ACHN (cell line): ENCODE measurements at regions not wholly inside any gene's neighbourhood (a gene's known extent, or its start where the extent isn't known, plus 50 kb on each side); places are given as distances from the start of the nearest gene placed in this dataset.
"Not testable (repeated sequence)": the region's sequence is repeated elsewhere in the genome, so short reads cannot be mapped to it uniquely, and the experiment has no call there.

Experiments
- DNase-seq: peaks from one replicate; pipeline ENCODE4 v3.0.0-alpha.2; 2015
- in situ Hi-C: cut with HindIII; loops from 2 replicates; pipeline ENCODE4 v1.10.0; 2017; ENCODE audit warnings: low sequenced_read_pairs, low pct_ligation_motif_present, low pct_unique_long_range_greater_than_20kb

DNA sequence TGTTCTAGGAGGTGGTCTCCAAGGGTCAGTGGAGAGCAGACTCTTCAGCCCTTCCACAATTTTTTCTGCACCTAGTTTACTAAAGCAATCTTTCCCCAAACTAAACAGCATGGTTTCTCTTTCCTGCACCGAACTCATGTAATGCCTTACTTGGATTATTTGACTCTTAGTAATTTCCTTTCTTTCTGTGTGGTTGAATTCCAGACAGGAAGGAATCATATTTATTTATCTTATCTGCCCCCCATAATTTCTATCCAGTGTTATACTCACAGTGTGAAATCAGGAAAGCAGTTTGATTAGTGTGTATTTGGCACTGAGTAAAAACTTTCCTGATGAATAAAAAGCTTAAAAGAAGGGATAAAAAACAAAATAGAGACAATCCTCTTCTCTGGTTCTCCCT is 140.3 kb upstream of the STMND1 start:
- in situ Hi-C loops: no loop called here
- DNase-seq: no peak

GRCh38 chr6:16959789-16960188 is 142.1 kb upstream of the STMND1 start:
- in situ Hi-C loops: no loop called here

DNA sequence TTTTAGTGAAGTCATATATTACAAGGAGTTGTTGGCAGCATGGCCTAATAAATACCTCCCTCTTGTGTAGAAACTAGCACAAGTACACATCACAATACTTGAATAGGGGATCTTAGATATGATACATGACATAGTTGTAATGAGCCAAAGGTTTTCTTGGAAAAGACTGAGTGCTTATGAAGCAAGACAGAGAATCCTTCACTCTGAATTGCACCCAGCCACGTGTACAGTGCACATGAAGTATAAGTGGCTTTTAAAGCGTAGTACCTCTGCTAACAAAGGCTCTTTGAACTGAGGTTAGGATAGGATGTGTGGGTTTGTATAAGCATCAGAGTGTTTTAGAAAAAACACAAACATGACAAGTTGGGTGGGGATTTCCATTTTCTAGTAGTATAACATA is 145.5 kb upstream of the STMND1 start:
- in situ Hi-C loops: no loop called here
- DNase-seq: no peak

More at GRCh38 chr6:16959789-16960188, 142.1 kb upstream of the STMND1 start:
- DNase-seq: no peak

DNA sequence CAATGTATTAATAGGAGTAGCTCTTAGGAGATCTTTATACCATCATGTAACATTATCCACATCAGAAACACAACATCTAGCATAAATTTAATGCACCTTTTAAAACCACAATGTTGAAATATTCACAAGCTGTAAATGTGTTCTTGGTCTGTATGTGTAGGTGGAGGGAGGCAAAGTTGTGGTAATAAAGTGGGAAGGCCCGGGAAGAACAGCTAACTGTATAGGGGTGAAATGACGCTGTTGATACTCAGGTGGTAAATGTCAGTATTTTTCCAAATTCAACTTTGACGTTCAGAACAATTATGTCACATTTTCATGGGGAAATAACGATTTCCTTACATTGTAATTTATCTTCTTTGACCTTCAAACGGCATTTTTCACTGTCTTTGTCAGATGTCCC is 146.0 kb upstream of the STMND1 start:
- in situ Hi-C loops: no loop called here
- DNase-seq: no peak

DNA sequence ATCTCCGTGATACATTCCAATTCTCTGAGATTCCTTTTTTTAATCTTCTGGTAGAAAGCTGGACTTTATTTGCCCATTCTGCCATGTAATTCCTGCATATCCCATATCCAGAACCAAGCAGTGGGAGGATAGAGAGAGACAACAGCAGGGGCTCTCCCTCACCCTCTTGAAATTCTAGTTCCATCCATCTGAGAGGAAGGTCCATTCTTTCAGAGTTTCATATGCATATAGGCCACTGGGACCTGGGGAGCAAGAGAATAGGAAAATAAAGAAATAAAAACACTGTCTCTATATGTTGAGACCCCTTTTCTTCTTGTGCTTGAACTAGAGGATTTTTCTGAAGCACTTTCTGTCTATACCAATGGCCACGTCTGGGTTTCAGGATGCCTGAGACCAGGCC is 147.9 kb upstream of the STMND1 start:
- no peak for DNase-seq
- in situ Hi-C loops: no loop called here

DNA sequence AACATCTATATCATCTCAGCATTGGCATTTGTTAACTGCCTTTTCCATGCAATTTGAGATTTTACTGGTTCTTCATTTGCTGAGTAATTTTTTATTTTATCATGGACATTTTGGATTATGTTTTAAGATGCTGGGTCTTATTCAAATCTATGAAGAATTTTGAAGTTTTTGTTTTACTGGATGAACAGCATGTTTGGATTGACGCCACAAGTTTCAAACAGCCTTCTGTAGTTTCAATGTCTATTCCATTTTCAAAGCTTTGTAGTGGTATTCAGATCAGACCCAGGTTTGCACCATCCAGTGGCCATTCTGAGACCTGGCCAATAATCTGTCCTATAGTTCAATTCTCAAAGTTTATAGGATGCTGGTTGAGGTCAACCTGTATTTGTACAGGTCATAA is 148.4 kb upstream of the STMND1 start:
- no peak for DNase-seq
- in situ Hi-C loops: no loop called here

DNA sequence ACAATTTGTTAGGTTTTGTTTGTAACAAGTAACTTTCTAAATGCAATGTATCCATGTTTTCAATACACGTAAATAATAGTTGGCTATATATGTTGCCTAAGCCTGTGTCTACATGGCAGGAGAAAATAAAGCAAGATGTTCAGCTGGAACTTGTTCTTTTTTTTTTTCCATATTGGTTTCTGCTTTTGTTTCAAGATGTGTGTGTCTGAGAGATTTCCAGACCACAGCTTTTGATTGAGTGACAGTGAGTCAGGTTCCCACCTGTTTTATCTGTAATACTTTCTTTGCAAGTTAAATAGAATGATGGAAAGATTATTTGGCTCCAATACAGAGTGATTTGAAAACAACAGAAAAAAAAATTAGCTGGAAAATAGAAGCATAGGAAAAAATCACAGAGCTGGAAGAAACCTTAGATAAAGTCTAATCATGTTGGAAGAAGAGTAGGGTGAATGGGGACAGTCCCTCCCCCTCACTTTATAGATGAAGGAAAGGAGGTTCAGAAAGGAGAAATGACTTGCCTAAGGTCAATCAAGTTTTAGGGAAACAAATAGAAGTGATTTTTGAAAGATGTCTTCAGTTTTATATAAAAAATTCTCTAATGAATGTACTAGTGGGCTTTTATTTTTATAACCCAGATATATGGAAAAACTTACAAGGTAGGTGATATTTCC is 150.9 kb upstream of the STMND1 start:
- DNase-seq: no peak
- in situ Hi-C loops: no loop called here

- in situ Hi-C loops: no loop called here
Measured at GRCh38 chr6:16950302-16950701, 151.5 kb upstream of the STMND1 start.

GRCh38 chr6:16949716-16950115 is 152.1 kb upstream of the STMND1 start:
- in situ Hi-C loops: no loop called here
- DNase-seq: no peak

More at GRCh38 chr6:16950302-16950701, 151.5 kb upstream of the STMND1 start:
- DNase-seq: no peak

- DNase-seq: no peak
- in situ Hi-C loops: no loop called here
Measured at GRCh38 chr6:16948396-16948795, 153.5 kb upstream of the STMND1 start.

GRCh38 chr6:16947375-16948015 is 154.4 kb upstream of the STMND1 start:
- in situ Hi-C loops: no loop called here
- DNase-seq: no peak

DNA sequence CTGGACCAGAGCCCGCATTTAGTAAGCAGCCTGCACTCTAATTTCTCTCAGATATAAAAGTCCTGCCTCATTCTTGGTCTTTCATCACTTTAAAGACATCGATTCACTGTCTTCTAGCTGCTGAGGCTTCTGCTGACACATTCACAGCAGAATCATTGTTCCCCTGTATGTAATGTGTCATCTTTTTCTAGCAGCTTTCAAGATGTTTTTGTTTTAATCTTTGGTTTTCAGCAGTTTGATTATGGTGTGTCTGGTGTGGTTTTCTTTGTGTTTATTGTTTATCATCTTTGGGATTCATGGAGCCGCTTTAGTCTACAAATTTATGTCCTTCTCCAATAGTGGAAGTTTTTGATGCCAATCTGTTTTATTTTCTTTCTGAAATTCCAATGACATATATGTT is 157.3 kb upstream of the STMND1 start:
- no peak for DNase-seq
- in situ Hi-C loops: no loop called here

DNA sequence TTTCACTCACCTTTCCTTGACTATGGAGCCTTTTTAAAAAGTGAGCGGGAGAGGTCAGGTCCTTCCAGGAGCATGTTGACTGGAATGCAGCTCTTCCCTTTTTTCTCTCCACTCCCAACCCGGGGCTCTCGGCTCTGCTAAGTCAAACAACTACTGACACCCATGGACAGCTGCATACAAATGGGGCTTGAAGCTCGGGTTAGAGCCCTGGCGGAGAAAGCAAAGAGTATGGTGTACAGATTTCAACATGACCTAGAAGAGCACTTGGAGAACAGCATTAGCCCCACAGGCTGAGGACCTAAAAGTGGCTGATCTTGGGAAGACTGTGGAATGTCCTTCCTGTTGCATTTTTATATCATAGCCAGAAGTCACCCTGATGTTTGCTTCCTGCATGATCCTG is 162.0 kb upstream of the STMND1 start:
- DNase-seq: no peak
- in situ Hi-C loops: no loop called here

DNA sequence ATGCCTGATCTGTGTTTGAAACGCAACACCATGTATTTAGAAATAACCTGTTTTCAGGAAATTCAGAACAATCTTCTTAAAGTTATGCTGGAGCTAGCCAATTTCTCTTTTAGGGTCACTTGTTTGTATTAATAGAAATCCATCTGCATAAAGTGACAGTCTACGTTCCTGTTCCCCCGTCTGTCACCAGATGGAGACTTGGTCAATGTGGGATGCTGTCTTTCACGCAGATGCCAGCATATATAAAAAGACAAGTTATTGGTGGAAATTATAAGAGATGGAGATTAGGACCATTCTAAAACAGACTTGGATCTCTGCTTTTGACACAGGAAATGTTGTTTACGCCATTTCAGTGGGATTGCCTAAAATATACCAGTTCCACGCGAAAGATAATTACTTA is 162.5 kb upstream of the STMND1 start:
- in situ Hi-C loops: no loop called here
- DNase-seq: no peak

DNA sequence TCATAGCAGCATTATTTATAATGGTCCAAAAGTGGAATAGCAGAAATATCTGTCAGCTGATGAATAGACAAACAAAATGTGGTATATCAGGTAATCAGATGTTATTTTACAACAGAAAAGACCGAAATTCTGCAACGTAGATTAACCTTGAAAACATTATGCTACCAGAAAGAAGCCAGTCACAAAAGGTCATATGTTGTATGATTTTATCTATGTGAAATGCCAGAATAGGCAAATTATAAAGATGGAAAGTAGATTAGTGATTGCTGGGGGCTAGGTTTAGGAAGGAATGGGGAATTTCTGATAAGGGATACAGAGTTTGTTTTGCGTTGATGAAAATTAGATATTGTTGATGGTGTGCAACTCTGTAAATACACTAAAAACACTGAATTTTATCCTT is 165.0 kb upstream of the STMND1 start:
- no peak for DNase-seq
- in situ Hi-C loops: no loop called here

DNA sequence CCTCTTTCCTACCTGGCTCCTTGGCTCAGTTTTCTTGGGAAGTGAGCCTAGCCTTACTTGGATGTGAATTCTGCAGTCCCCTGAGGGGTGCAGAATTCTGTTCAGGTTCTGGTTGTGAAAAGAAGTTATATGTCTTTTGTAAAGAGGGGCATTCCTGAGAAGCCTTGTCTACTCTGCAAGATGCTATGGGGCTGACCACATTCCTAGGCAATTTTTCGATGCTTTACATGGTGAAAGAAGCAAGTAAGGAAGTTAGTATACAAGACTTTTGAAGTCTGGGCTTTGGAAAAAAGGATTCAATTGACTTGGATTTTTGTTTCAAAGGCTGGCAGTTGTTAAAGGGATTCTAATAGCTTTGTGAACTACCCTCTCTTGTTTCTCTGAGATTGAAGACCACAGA is 167.9 kb upstream of the STMND1 start:
- DNase-seq: no peak
- in situ Hi-C loops: no loop called here

- no peak for DNase-seq
- in situ Hi-C loops: no loop called here
Measured at GRCh38 chr6:16933532-16933931, 168.3 kb upstream of the STMND1 start.

GRCh38 chr6:16932920-16933319 is 168.9 kb upstream of the STMND1 start:
- in situ Hi-C loops: no loop called here
- no peak for DNase-seq

DNA sequence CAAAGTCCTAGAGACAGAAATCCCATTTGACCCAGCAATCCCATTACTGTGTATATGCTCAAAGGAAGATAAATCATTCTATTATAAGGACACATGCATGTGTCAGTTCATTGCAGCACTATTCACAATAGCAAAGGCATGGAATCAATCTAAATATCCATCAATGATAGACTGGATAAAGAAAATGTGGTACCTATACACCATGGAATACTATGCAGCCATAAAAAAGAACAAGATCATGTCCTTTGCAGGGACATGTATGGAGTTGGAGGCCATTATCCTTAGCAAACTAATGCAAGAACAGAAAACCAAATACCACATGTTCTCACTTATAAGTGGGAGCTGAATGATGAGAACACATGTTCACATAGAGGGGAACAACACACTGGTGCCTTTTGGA is 169.8 kb upstream of the ATXN1 start:
- in situ Hi-C loops, DNase-seq: not testable (repeated sequence)

DNA sequence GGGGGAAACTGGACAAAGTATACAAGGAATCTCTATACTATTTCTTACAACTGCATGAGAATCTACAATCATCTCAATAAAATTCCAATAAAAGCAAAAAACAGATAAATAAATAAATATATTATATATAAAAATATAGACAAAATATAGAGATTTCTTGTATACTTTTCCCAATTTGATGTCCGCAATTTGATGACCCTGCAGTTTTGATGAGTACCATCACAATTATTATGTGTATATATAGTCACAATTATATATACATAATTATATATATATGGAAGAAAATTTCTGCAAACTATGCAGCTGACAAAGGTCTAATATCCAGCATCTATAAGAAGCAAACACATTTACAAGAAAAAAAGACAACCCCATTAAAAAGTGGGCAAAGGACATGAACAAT is 169.2 kb upstream of the ATXN1 start:
- in situ Hi-C loops: no loop called here

More for the DNA sequence above, 169.2 kb upstream of the ATXN1 start:
- DNase-seq: no peak
